ENCODE measurements at regions not wholly inside any gene's neighbourhood (a gene's known extent, or its start where the extent isn't known, plus 50 kb on each side); places are given as distances from the start of the nearest gene placed in this dataset.

DNA sequence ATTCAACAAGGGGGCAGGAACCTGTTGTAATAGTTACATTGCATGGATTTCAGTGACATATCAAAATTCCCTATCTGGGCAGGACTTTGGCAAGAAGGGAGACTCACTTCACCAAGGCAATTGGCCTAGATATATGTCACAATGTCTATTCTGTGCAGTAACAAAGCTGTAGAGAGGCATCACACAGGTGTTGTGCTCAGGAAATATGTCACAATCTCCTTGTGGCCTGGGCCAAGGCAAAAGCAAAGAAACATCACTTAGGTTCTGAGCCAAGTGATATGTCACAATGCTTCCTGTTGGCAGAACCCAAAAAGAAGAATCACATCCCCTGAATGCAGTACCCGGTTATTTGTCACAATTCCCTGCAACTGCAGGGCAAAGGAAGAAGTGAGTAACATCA, 1020.9 kb upstream of the AMELY start:
- no peak for DNase-seq (ENCODE audit: low read depth in 1 of 2, low spot score in 1 of 2)
- TF ChIP-seq, protein P1, sequence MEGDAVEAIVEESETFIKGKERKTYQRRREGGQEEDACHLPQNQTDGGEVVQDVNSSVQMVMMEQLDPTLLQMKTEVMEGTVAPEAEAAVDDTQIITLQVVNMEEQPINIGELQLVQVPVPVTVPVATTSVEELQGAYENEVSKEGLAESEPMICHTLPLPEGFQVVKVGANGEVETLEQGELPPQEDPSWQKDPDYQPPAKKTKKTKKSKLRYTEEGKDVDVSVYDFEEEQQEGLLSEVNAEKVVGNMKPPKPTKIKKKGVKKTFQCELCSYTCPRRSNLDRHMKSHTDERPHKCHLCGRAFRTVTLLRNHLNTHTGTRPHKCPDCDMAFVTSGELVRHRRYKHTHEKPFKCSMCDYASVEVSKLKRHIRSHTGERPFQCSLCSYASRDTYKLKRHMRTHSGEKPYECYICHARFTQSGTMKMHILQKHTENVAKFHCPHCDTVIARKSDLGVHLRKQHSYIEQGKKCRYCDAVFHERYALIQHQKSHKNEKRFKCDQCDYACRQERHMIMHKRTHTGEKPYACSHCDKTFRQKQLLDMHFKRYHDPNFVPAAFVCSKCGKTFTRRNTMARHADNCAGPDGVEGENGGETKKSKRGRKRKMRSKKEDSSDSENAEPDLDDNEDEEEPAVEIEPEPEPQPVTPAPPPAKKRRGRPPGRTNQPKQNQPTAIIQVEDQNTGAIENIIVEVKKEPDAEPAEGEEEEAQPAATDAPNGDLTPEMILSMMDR (IDR thresholded peaks at IDR 0.05; ENCODE audit: low read depth, low read length): no peak
- H3K9me3 ChIP-seq (ENCODE audit: low read depth): no peaks in the 10 kb centered on the region

GRCh38 chrY:7929866-7930265, 1018.3 kb upstream of the AMELY start:
- H3K27me3 ChIP-seq: no peaks in the 10 kb centered on the region
- no peak overlapping the region for H3K27ac ChIP-seq
- H3K4me1 ChIP-seq (ENCODE audit: low read depth): no peaks in the 10 kb centered on the region
- peak in 1 of 2 donors; percentile 64 for DNase-seq (ENCODE audit: low read depth in 1 of 2, low spot score in 1 of 2)
- TF ChIP-seq, protein P1 (IDR thresholded peaks at IDR 0.05; ENCODE audit: low read depth, low read length): no peak
- H3K9me3 ChIP-seq (ENCODE audit: low read depth): no peaks in the 10 kb centered on the region
- no peaks in the 10 kb centered on the region for H3K36me3 ChIP-seq
- H3K4me3 ChIP-seq: no peak overlapping the region

More for the DNA sequence above, 1020.9 kb upstream of the AMELY start:
- H3K4me3 ChIP-seq: no peak overlapping the region
- no peak overlapping the region for H3K27ac ChIP-seq
- no peaks in the 10 kb centered on the region for H3K27me3 ChIP-seq
- no peaks in the 10 kb centered on the region for H3K4me1 ChIP-seq (ENCODE audit: low read depth)
- no peaks in the 10 kb centered on the region for H3K36me3 ChIP-seq

DNA sequence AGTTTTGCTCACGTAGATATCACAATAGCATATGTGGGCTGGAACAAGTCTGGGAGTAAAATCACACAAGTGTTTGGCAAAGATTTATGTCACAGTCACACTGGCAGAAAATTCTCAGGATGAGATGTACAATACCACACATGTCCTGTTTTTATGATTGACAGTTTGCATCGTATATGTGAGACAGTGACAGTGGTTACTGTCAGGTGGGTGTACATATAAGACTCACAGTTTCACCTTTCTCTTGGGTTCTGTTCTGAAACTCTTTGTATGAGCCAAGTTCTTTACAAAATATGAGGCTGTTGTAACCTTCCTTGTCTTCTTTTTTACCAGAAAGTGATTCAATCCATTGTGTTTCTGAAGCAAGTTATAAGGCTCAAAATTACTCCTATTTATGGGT, 1012.5 kb upstream of the AMELY start:
- Histone ChIP-seq H3K4me3 (no peak overlapping the region), H3K36me3 (no peaks in the 10 kb centered on the region), H3K27me3 (no peaks in the 10 kb centered on the region), H3K4me1 (ENCODE audit: low read depth) (no peaks in the 10 kb centered on the region), H3K9me3 (ENCODE audit: low read depth) (no peaks in the 10 kb centered on the region), H3K27ac (no peak overlapping the region)
- no peak for DNase-seq (ENCODE audit: low read depth in 1 of 2, low spot score in 1 of 2)
- TF ChIP-seq, protein P1 (IDR thresholded peaks at IDR 0.05; ENCODE audit: low read depth, low read length): no peak

GRCh38 chrY:7923476-7924017, 1012.0 kb upstream of the AMELY start:
- Histone ChIP-seq H3K4me3 (no peak overlapping the region), H3K27ac (no peak overlapping the region), H3K27me3 (no peaks in the 10 kb centered on the region), H3K9me3 (ENCODE audit: low read depth) (no peaks in the 10 kb centered on the region), H3K36me3 (no peaks in the 10 kb centered on the region), H3K4me1 (ENCODE audit: low read depth) (no peaks in the 10 kb centered on the region)
- no peak for DNase-seq (ENCODE audit: low read depth in 1 of 2, low spot score in 1 of 2)
- TF ChIP-seq, protein P1 (IDR thresholded peaks at IDR 0.05; ENCODE audit: low read depth, low read length): no peak

GRCh38 chrY:7920382-7920781, 1008.8 kb upstream of the AMELY start:
- Histone ChIP-seq H3K4me3 (no peak overlapping the region), H3K4me1 (ENCODE audit: low read depth) (no peaks in the 10 kb centered on the region), H3K27ac (no peak overlapping the region), H3K36me3 (no peaks in the 10 kb centered on the region), H3K27me3 (no peaks in the 10 kb centered on the region), H3K9me3 (ENCODE audit: low read depth) (no peaks in the 10 kb centered on the region)
- TF ChIP-seq, protein P1 (IDR thresholded peaks at IDR 0.05; ENCODE audit: low read depth, low read length): no peak
- no peak for DNase-seq (ENCODE audit: low read depth in 1 of 2, low spot score in 1 of 2)

DNA sequence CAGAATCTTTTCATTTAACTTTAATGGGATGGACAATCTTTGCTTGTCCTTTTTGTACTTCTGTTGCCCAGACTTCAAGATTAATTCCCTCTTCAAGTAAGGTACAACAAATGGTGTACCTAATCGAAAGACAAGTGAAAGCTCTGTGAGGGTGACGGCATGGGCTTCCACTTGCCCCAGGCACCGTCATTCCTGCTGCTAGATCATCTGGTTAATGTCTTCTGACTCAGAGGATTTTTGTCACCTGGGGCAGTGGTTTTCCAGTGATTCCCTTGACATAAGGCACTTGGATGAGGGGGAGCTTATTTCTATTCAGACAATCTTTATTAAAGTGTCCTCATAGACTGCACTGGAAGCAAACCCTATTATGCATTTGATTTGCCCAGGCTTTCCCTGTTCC, 977.0 kb upstream of the AMELY start:
- Histone ChIP-seq H3K27ac (no peak overlapping the region), H3K4me1 (ENCODE audit: low read depth) (no peaks in the 10 kb centered on the region), H3K4me3 (no peak overlapping the region), H3K27me3 (no peaks in the 10 kb centered on the region), H3K9me3 (ENCODE audit: low read depth) (no peaks in the 10 kb centered on the region), H3K36me3 (no peaks in the 10 kb centered on the region)
- DNase-seq (ENCODE audit: low read depth in 1 of 2, low spot score in 1 of 2): no peak
- TF ChIP-seq, protein P1 (IDR thresholded peaks at IDR 0.05; ENCODE audit: low read depth, low read length): no peak

All from cardiac muscle cell (in vitro differentiated cells and primary cell).